Liver (tissue), 8 donors: ENCODE measurements at regions not wholly inside any gene's neighbourhood (a gene's known extent, or its start where the extent isn't known, plus 50 kb on each side); places are given as distances from the start of the nearest gene placed in this dataset.

Experiments
- DNase-seq: peaks from one replicate; pipeline ENCODE4 v3.0.0-alpha.2; 2017; ENCODE audit warnings: low spot score
- H3K27ac ChIP-seq, 2 donors: one replicate each; pipeline ENCODE4 v1.7.0; 2013; ENCODE audit warnings: inconsistent platforms in 2 of 2, low read length in 2 of 2, control low read depth in 1 of 2, low read depth in 1 of 2, mild to moderate bottlenecking in 1 of 2
- H3K27me3 ChIP-seq, 4 donors: one replicate each; pipeline versions ENCODE4 v1.6.1 to v1.7.0; 2013; ENCODE audit warnings: low read length in 3 of 4, inconsistent platforms in 1 of 4, mild to moderate bottlenecking in 1 of 4, moderate library complexity in 1 of 4; ENCODE audit not compliant: control insufficient read depth in 4 of 4, insufficient read depth in 4 of 4
- H3K36me3 ChIP-seq, 4 donors: one replicate each; pipeline versions ENCODE4 v1.6.1 to v1.7.0; 2013; ENCODE audit warnings: low read length in 3 of 4, mild to moderate bottlenecking in 3 of 4, low read depth in 1 of 4, moderate library complexity in 1 of 4; ENCODE audit not compliant: control insufficient read depth in 4 of 4, insufficient read depth in 3 of 4
- H3K4me1 ChIP-seq, 4 donors: one replicate each; pipeline versions ENCODE4 v1.6.1 to v1.7.0; 2013; ENCODE audit warnings: low read length in 3 of 4, mild to moderate bottlenecking in 3 of 4, moderate library complexity in 1 of 4; ENCODE audit not compliant: control insufficient read depth in 4 of 4, insufficient read depth in 4 of 4
- H3K4me3 ChIP-seq, 3 donors: one replicate each; pipeline versions ENCODE4 v1.6.1 to v1.7.0; 2013; ENCODE audit warnings: low read length in 3 of 3, control low read depth in 1 of 3, low read depth in 1 of 3, mild to moderate bottlenecking in 1 of 3
- H3K9ac ChIP-seq, 2 donors: one replicate each; pipeline ENCODE4 v1.7.0; 2013; ENCODE audit warnings: low read length in 2 of 2, mild to moderate bottlenecking in 2 of 2, moderate library complexity in 2 of 2, control low read depth in 1 of 2, low read depth in 1 of 2
- H3K9me3 ChIP-seq, 4 donors: one replicate each; pipeline versions ENCODE4 v1.6.1 to v1.7.0; 2013; ENCODE audit warnings: low read length in 3 of 4; ENCODE audit not compliant: control insufficient read depth in 4 of 4
- EGR1 ChIP-seq, 2 donors: IDR thresholded peaks; 2 replicates each; pipeline ENCODE4 v1.6.1; 2016 to 2018; ENCODE audit warnings: antibody characterized with exemption in 2 of 2, low read depth in 2 of 2
- FOXA1 ChIP-seq: IDR thresholded peaks from 2 replicates; pipeline ENCODE4 v1.6.1; 2016; ENCODE audit warnings: antibody characterized with exemption
- GABPA ChIP-seq, 2 donors: IDR thresholded peaks in 1 of 2; conservative IDR thresholded peaks in 1 of 2; 2 replicates each; pipeline ENCODE4 v1.6.1; 2016; ENCODE audit warnings: antibody characterized with exemption in 2 of 2, mild to moderate bottlenecking in 1 of 2, moderate library complexity in 1 of 2
- NR2F2 ChIP-seq: IDR thresholded peaks from 2 replicates; pipeline ENCODE4 v1.6.1; 2016; ENCODE audit warnings: antibody characterized with exemption
- RAD21 ChIP-seq, 2 donors: IDR thresholded peaks; 2 replicates each; pipeline ENCODE4 v1.6.1; 2016; ENCODE audit warnings: antibody characterized with exemption in 2 of 2, mild to moderate bottlenecking in 2 of 2
- RXRA ChIP-seq, 2 donors: IDR thresholded peaks; 2 replicates each; pipeline ENCODE4 v1.6.1; 2017 to 2018; ENCODE audit warnings: antibody characterized with exemption in 2 of 2, mild to moderate bottlenecking in 1 of 2
- TAF1 ChIP-seq: conservative IDR thresholded peaks from 2 replicates; pipeline ENCODE4 v1.6.1; 2016; ENCODE audit warnings: antibody characterized with exemption, mild to moderate bottlenecking
- YY1 ChIP-seq: IDR thresholded peaks from 2 replicates; pipeline ENCODE4 v1.6.1; 2016; ENCODE audit warnings: antibody characterized with exemption, mild to moderate bottlenecking
- WGBS: extraction: QIAGEN DNeasy Blood & Tissue Kit; methylation state at CpG from one replicate; pipeline ENCODE4 v1.1.7; 2013; 5-methylcytosine and 5-hydroxymethylcytosine counted together
- TF ChIP-seq, protein P1 (sequence below): IDR thresholded peaks from 2 replicates; pipeline ENCODE4 v1.6.1; 2016; ENCODE audit warnings: antibody characterized with exemption
- TF ChIP-seq, protein P2 (sequence below): IDR thresholded peaks from 2 replicates; pipeline ENCODE4 v1.6.1; 2016; ENCODE audit warnings: antibody characterized with exemption
- TF ChIP-seq, protein P3 (sequence below): fragments of 150-350 bp; IDR thresholded peaks from 2 replicates; pipeline ENCODE4 v1.5.1; 2017; ENCODE audit warnings: improper control_type of control experiment, low read depth, low read length; ENCODE audit not compliant: missing input control
- TF ChIP-seq, protein P4 (sequence below): IDR thresholded peaks from 2 replicates; pipeline ENCODE4 v1.6.1; 2016; ENCODE audit warnings: antibody characterized with exemption, mild to moderate bottlenecking
- donor health status: healthy.
- donor health status: healthy.
- donor health status: healthy.
- donor health status: healthy.
- donor health status: healthy.

DNA sequence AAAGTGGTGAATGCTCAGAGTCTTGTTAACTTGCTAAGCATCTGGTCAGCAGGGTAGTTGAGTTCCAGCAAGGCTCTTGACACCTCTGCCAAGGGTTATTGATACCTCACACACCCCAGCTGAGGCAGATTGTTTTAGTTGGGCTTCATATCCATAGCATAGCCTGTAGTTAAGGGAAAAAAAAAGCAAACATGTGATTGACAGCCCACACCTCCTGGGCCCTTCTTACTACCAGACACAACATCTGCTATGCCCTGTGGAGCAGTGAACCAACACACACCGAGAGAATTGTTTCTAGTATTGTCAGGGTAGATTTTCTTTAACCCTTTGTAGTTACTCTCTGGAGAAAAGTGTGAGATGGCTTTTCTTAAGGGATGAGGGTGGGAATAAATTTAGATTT is 697.0 kb upstream of the POU3F2 start:
- Histone ChIP-seq H3K36me3 (no peaks in the 10 kb centered on the region), H3K27me3 (no peaks in the 10 kb centered on the region), H3K4me1 (no peaks in the 10 kb centered on the region), H3K27ac (no peak overlapping the region), H3K9ac (no peak overlapping the region), H3K4me3 (no peak overlapping the region), H3K9me3 (no peaks in the 10 kb centered on the region)
- no peak for DNase-seq
- WGBS, result 5% methylated on average over 1 of the region's 1 CpG
- TF ChIP-seq TAF1, result no peak
- no peak for TF ChIP-seq RAD21 (IDR thresholded peaks at IDR 0.05)
- TF ChIP-seq YY1, result no peak
- TF ChIP-seq, protein P1, sequence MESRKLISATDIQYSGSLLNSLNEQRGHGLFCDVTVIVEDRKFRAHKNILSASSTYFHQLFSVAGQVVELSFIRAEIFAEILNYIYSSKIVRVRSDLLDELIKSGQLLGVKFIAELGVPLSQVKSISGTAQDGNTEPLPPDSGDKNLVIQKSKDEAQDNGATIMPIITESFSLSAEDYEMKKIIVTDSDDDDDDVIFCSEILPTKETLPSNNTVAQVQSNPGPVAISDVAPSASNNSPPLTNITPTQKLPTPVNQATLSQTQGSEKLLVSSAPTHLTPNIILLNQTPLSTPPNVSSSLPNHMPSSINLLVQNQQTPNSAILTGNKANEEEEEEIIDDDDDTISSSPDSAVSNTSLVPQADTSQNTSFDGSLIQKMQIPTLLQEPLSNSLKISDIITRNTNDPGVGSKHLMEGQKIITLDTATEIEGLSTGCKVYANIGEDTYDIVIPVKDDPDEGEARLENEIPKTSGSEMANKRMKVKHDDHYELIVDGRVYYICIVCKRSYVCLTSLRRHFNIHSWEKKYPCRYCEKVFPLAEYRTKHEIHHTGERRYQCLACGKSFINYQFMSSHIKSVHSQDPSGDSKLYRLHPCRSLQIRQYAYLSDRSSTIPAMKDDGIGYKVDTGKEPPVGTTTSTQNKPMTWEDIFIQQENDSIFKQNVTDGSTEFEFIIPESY, result no peak
- TF ChIP-seq GABPA (IDR thresholded peaks at IDR 0.05 in 1 of 2, conservative IDR thresholded peaks at IDR 0.05 in 1 of 2), result no peak
- no peak for TF ChIP-seq EGR1 (IDR thresholded peaks at IDR 0.05; ENCODE audit: low read depth in 2 of 2)

- Histone ChIP-seq H3K36me3 (no peaks in the 10 kb centered on the region), H3K4me1 (no peaks in the 10 kb centered on the region), H3K9me3 (peaks cover 1 to 8% (median 4%) of the 10 kb centered on the region in 4 donors), H3K27me3 (no peaks in the 10 kb centered on the region), H3K27ac (no peak overlapping the region), H3K9ac (no peak overlapping the region), H3K4me3 (no peak overlapping the region)
- TF ChIP-seq, protein P2, sequence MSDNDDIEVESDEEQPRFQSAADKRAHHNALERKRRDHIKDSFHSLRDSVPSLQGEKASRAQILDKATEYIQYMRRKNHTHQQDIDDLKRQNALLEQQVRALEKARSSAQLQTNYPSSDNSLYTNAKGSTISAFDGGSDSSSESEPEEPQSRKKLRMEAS, result no peak
- TF ChIP-seq RXRA (IDR thresholded peaks at IDR 0.05), result no peak
- TF ChIP-seq, protein P3, sequence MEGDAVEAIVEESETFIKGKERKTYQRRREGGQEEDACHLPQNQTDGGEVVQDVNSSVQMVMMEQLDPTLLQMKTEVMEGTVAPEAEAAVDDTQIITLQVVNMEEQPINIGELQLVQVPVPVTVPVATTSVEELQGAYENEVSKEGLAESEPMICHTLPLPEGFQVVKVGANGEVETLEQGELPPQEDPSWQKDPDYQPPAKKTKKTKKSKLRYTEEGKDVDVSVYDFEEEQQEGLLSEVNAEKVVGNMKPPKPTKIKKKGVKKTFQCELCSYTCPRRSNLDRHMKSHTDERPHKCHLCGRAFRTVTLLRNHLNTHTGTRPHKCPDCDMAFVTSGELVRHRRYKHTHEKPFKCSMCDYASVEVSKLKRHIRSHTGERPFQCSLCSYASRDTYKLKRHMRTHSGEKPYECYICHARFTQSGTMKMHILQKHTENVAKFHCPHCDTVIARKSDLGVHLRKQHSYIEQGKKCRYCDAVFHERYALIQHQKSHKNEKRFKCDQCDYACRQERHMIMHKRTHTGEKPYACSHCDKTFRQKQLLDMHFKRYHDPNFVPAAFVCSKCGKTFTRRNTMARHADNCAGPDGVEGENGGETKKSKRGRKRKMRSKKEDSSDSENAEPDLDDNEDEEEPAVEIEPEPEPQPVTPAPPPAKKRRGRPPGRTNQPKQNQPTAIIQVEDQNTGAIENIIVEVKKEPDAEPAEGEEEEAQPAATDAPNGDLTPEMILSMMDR, result no peak
- TF ChIP-seq NR2F2, result no peak
- TF ChIP-seq FOXA1, result no peak
- TF ChIP-seq, protein P4, sequence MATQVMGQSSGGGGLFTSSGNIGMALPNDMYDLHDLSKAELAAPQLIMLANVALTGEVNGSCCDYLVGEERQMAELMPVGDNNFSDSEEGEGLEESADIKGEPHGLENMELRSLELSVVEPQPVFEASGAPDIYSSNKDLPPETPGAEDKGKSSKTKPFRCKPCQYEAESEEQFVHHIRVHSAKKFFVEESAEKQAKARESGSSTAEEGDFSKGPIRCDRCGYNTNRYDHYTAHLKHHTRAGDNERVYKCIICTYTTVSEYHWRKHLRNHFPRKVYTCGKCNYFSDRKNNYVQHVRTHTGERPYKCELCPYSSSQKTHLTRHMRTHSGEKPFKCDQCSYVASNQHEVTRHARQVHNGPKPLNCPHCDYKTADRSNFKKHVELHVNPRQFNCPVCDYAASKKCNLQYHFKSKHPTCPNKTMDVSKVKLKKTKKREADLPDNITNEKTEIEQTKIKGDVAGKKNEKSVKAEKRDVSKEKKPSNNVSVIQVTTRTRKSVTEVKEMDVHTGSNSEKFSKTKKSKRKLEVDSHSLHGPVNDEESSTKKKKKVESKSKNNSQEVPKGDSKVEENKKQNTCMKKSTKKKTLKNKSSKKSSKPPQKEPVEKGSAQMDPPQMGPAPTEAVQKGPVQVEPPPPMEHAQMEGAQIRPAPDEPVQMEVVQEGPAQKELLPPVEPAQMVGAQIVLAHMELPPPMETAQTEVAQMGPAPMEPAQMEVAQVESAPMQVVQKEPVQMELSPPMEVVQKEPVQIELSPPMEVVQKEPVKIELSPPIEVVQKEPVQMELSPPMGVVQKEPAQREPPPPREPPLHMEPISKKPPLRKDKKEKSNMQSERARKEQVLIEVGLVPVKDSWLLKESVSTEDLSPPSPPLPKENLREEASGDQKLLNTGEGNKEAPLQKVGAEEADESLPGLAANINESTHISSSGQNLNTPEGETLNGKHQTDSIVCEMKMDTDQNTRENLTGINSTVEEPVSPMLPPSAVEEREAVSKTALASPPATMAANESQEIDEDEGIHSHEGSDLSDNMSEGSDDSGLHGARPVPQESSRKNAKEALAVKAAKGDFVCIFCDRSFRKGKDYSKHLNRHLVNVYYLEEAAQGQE, result no peak
- TF ChIP-seq, protein P1, result no peak
- no peak for TF ChIP-seq GABPA (IDR thresholded peaks at IDR 0.05 in 1 of 2, conservative IDR thresholded peaks at IDR 0.05 in 1 of 2)
- DNase-seq, result no peak
- 84% methylated on average over 6 of the region's 6 CpGs for WGBS
Observed at GRCh38 chr6:98142839-98143238, 691.5 kb upstream of the POU3F2 start.
